Spleen (tissue), 7 donors: ENCODE measurements at regions not wholly inside any gene's neighbourhood (a gene's known extent, or its start where the extent isn't known, plus 50 kb on each side); places are given as distances from the start of the nearest gene placed in this dataset.

ENCODE experiments used
- CTCF ChIP-seq, 11 experiments: fragments of 200-600 bp in 7 of 11; fragments of 450-650 bp in 4 of 11; sonication (generic) in 4 of 11; IDR thresholded peaks in 8 of 11; conservative IDR thresholded peaks in 3 of 11; 1 replicate in 7 of 11; 2 replicates in 4 of 11; pipeline versions ENCODE4 v1.4.0 to v1.8.0; 2016 to 2021; ENCODE audit warnings: antibody characterized with exemption in 11 of 11, inconsistent platforms in 4 of 11, mild to moderate bottlenecking in 1 of 11
- POLR2A ChIP-seq, 3 donors: fragments of 450-650 bp; IDR thresholded peaks; one replicate each; pipeline ENCODE4 v1.5.1; 2017; ENCODE audit warnings: antibody characterized with exemption in 3 of 3, mild to moderate bottlenecking in 1 of 3
- POLR2AphosphoS5 ChIP-seq, 3 donors: sonication (generic); formaldehyde crosslinking; IDR thresholded peaks; one replicate each; pipeline ENCODE4 v1.5.1; 2017; ENCODE audit warnings: antibody characterized with exemption in 3 of 3
- donor health status: DM: no; HTN: no; CAD: no; lungs with moderate emphysema.
- donor health status: DM: no; HTN: no; CAD: no.
- donor health status: DM: no; HTN: no; CAD: no.

- TF ChIP-seq CTCF (IDR thresholded peaks at IDR 0.05 in 8 of 11, conservative IDR thresholded peaks at IDR 0.05 in 3 of 11) (no peak), POLR2A (IDR thresholded peaks at IDR 0.05) (no peak), POLR2AphosphoS5 (IDR thresholded peaks at IDR 0.05) (no peak)
Observed at GRCh38 chr18:56246916-56247315, 391.5 kb downstream of the TXNL1 start.
